SU-DHL-6 (cell line): ENCODE measurements at regions not wholly inside any gene's neighbourhood (a gene's known extent, or its start where the extent isn't known, plus 50 kb on each side); places are given as distances from the start of the nearest gene placed in this dataset.
"Not testable (repeated sequence)": the region's sequence is repeated elsewhere in the genome, so short reads cannot be mapped to it uniquely, and the experiment has no call there.

Experiments used
- CTCF ChIP-seq: fragments of 200-600 bp; sonication (generic); IDR thresholded peaks from one replicate; pipeline ENCODE4 v1.5.1; 2017; ENCODE audit warnings: antibody characterized with exemption, mild to moderate bottlenecking, low read length, moderate library complexity; ENCODE audit not compliant: insufficient read depth, poor library complexity, severe bottlenecking
- EZH2phosphoT487 ChIP-seq: fragments of 200-600 bp; sonication (generic), shearing (Covaris generic); conservative IDR thresholded peaks from 2 replicates; pipeline ENCODE4 v1.6.1; 2018; ENCODE audit warnings: mild to moderate bottlenecking, antibody characterized with exemption, low read length, moderate library complexity, mixed read lengths

- TF ChIP-seq CTCF, EZH2phosphoT487: not testable (repeated sequence)
Measured at GRCh38 chr20:55117577-55117976, 642.2 kb downstream of the DOK5 start.
